AG09319 (cell line): ENCODE measurements at regions not wholly inside any gene's neighbourhood (a gene's known extent, or its start where the extent isn't known, plus 50 kb on each side); places are given as distances from the start of the nearest gene placed in this dataset.

Experiments
- DNase-seq: peaks from one replicate; pipeline ENCODE4 v3.0.0-alpha.2; 2010; ENCODE audit warnings: low read depth; ENCODE audit errors: extremely low read depth
- TF ChIP-seq, protein P1 (sequence below): IDR thresholded peaks from 2 replicates; pipeline ENCODE4 v1.5.1; 2011; ENCODE audit warnings: low read depth, mild to moderate bottlenecking, inconsistent platforms, low read length, moderate library complexity

DNA sequence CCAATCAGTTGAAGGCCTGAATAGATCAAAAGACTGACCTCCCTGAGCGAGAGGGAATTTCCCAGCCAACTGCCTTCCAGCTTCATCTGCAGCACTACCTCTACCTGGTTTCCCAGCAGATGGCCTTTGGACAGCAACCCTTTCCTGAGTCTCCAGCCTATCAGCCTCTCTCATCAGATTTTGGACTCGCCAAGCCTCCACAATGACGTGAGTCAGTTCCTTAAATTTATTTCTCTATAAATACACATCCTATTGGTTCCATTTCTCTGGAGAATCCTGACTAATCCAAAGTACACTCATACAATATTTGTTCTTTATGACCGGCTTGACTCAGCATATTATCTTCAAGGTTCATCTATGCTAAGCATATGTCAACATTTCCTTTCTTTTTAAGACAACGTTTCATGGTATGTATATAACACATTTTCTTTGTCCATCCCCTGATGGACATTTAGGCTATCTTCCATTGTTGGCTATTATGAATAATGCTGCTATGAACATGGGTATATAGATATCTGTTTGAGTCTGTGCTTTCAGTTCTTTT is 294.6 kb downstream of the LRATD1 start:
- TF ChIP-seq, protein P1, sequence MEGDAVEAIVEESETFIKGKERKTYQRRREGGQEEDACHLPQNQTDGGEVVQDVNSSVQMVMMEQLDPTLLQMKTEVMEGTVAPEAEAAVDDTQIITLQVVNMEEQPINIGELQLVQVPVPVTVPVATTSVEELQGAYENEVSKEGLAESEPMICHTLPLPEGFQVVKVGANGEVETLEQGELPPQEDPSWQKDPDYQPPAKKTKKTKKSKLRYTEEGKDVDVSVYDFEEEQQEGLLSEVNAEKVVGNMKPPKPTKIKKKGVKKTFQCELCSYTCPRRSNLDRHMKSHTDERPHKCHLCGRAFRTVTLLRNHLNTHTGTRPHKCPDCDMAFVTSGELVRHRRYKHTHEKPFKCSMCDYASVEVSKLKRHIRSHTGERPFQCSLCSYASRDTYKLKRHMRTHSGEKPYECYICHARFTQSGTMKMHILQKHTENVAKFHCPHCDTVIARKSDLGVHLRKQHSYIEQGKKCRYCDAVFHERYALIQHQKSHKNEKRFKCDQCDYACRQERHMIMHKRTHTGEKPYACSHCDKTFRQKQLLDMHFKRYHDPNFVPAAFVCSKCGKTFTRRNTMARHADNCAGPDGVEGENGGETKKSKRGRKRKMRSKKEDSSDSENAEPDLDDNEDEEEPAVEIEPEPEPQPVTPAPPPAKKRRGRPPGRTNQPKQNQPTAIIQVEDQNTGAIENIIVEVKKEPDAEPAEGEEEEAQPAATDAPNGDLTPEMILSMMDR: no peak
- DNase-seq: no peak

DNA sequence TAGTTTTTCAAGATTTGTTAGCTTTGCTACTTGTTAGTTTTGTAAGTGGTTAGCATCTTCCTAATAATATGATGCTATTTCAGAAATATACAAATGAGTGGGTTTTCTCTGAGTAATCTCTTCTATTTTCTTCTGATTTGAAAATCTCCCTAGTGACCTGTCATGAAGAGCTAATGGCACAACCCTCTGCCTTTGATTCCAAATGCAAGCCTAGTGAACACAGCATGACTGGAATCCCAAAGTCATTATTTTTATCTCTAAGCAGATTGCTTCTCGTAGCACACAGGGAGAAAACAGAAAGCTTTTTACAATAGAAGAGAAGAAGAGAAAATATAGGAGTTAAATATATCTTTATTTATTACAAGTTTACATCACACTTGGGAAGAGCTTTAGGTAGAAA is 295.5 kb downstream of the LRATD1 start:
- TF ChIP-seq, protein P1: no peak
- DNase-seq: no peak

DNA sequence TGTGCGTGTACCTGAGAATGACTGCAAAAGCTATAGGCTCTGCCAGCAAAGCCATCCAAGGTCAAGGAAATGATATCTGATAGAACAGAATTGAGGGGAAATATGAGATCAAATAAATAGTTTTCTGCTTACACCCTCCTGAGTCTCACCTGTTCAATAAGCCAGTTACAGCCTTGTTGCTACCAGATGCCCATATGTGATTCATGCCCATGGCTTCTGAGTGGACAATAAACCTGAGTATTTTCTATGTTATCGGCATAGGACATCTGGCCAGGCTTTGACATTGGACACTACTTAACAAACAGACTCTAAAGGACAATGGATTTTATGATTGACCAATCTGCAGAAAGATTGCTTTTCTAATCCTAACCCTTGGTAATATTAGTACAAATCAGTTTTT is 297.9 kb downstream of the LRATD1 start:
- no peak for DNase-seq
- TF ChIP-seq, protein P1: no peak

DNA sequence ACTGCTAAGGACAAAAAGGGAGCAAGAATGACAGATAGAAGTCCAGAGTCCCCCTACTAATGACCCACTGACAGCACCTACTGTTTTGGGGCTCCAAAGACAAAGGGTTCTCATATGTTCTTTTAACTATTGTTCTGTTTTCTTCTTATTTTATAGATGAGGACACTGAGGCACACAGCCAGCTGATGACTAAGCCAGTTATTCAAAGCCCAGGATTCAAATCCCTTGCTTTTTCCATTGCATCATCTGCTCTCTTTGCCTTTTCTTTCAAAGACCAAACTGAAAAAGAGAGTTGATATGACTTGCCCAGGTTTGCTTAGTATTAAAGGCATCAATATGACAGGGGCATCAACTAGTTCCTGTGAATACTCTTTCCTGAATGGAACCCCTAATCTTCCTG is 299.8 kb downstream of the LRATD1 start:
- TF ChIP-seq, protein P1: no peak
- DNase-seq: no peak

DNA sequence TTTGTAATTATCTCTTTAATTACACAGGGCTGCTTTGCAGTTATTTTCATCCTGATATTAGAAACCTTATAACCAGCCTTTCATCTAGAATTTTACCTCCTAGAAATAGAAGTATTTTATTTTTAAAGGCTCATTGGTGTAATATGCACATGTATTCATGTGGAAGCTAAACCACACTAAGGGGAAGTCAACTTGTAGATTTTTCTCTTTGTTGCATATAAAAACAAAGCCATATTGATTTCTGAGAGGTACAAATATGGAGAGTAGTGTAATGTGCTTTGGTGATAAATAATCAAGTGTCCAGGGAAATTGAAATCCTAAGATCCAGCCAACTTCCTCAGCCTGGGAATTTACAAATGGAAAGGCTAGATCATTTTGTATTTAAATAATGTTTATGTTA is 301.2 kb downstream of the LRATD1 start:
- no peak for DNase-seq
- TF ChIP-seq, protein P1: no peak

DNA sequence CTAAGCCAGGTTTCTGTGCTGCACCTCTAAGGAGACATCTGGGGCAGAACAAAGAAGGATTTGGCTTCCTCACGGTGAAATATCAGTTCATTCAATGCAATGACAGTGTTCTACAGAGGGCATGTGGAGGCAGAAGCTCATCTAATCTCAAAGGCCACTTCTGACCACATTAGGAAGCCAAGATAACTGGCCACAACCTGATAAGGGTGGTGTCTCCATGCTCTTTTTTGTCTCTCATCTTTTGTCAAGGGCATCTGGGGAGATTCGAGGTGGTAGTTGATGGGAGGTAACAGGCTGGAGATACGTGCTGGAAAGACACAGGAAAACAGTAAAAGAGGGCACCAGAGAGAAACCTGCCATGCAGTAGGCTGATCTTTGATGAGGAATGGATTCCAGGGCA is 303.9 kb downstream of the LRATD1 start:
- TF ChIP-seq, protein P1: no peak
- DNase-seq: no peak

DNA sequence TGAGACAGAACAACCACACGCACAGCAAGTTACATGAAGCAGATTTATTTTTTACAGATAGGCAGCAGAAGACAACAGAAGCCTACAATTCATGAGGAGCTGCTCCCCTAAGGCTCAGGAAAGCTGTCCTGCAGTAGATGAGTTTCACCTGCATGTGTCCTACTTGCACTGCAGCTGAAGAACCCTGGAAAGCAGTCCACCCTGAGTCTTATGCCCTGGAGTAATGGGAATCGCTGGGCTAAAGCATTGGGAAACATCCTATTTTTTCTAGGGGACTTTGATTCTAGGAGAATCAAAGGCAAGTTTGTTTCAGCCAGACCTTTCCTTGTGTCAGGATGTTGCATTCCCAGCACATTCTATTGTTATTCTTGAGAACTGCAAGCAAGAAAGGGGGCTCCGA is 304.8 kb downstream of the LRATD1 start:
- TF ChIP-seq, protein P1: no peak
- no peak for DNase-seq
